HUDEP-2 (cell line): ENCODE measurements at regions not wholly inside any gene's neighbourhood (a gene's known extent, or its start where the extent isn't known, plus 50 kb on each side); places are given as distances from the start of the nearest gene placed in this dataset.

ENCODE experiments used
- DNase-seq, 76 experiments: peaks; one replicate each; lab custom pipeline; 2025; ENCODE audit not compliant: unreplicated experiment in 76 of 76; lab: John Stamatoyannopoulos, UW

- DNase-seq, result no peak
Measured at GRCh38 chr9:89655990-89656657, 51.3 kb downstream of the GADD45G start.

GRCh38 chr9:89657295-89657694 is 52.5 kb downstream of the GADD45G start:
- no peak for DNase-seq

DNA sequence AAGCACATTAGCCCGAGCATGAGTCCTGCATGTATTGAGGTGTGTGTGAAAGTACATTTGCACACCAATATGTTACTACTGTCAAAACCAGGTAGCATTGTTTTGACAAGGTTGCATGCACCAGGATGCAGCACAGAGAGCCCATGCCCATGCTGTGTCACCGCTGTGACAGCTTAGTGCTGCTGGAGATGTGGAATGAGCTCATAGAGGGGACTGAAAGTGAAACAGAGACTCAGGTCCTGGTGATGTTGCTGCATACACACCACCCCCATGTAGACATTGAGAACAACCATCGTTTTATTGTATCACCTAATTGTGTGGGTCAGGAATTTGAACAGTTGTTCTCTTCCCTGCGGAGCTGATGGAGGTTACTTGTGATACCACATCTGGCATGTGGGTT is 53.0 kb downstream of the GADD45G start:
- no peak for DNase-seq

- DNase-seq, result no peak
Measured at GRCh38 chr9:89658401-89658800, 53.6 kb downstream of the GADD45G start.

DNA sequence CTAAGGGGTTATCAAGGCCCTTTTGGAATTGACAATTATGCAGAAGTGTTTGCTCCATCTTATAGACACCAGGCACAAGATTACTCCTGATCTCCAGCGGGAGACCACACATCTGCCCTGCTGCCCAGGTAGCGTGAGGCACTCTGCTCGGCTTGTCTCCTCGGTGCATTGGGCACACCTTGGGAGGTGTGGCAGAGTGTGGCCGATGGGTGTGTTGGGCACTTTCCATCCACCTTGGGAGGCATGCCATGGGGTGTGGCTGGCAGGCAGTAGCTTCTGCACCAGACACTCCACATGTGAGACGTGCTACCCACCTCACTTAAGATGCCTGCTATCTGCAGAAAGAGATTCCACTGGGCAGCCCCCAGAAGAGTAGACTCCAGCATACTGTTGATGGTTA is 54.1 kb downstream of the GADD45G start:
- no peak for DNase-seq

- DNase-seq, result no peak
Measured at GRCh38 chr9:89659473-89659872, 54.7 kb downstream of the GADD45G start.

DNA sequence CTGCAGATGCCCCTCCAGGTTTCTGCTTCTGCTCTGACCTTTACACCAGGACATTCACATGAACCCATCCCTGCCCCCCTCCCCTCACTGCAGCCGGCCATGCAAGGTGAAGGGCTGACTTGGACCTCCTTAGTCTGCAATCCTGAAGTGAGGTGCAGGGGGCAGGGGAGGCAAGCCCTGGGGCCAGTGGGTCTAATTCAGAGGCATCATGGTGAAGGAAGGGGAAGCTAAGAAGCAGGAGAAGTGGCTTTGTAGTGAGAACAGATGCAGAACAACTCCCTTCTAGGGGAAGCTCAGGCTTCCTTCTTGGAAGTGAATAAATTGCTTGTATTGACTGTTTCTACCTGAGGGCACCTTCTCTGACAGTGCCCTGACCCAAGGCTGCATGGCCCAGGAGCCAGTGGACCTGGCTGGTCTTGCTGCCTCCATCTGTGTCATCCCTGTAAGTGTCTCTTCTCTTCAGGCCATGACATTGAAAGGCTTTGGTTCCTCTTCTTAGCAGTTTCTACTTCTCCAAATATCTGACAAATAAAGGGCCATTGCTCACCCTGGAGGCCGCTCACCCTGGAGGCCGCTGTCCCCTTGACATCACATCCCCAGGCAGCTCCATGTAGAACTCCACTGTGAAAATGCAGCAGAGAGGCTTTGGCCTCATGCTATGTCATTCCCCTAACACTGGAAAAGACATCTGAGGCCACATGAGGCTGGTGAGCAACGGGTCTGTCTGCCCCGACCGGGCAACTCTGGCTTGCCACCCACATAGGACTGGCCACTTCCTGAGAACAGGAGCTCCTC is 55.3 kb downstream of the GADD45G start:
- DNase-seq, result no peak

GRCh38 chr9:89661391-89661949 is 56.7 kb downstream of the GADD45G start:
- no peak for DNase-seq

DNA sequence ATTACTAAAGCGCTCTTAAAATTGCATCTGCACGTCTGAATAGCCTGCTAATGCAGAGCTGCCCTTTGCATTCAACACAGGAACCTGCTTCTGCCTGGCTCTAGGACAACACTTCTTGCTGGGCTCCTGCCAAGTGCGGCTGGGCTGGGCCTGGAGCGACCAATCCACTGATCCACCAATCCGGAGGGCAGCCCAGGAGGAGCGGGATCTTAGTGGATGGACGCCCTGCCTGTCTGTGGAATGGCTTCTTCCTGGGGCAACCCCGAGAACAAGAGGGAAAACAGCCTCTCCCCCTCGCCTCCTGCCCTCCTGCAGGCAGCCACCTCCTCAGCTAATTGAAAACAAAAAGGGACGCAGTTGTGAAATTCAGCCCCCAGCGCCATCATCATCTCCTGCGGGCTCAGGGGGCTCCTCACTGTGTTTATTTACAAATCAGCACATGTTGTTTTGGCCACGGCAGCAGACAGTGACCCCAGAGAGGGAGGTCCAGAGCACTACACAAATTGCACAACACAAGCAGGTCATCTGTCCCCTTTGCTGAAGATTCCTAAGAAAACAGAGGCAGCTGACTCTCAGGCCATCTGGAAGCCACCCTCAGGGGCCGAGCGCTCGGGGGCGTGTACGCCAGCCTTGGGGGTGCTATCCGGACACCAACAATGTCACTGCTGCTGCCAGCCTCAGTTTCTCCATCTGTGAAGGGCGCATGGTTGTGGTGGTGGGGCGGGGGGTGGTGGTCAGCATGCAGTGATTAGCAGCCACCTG is 57.3 kb downstream of the GADD45G start:
- DNase-seq, result peak in 42 of 76 experiments; percentile 2 to 65 (median 22)

DNA sequence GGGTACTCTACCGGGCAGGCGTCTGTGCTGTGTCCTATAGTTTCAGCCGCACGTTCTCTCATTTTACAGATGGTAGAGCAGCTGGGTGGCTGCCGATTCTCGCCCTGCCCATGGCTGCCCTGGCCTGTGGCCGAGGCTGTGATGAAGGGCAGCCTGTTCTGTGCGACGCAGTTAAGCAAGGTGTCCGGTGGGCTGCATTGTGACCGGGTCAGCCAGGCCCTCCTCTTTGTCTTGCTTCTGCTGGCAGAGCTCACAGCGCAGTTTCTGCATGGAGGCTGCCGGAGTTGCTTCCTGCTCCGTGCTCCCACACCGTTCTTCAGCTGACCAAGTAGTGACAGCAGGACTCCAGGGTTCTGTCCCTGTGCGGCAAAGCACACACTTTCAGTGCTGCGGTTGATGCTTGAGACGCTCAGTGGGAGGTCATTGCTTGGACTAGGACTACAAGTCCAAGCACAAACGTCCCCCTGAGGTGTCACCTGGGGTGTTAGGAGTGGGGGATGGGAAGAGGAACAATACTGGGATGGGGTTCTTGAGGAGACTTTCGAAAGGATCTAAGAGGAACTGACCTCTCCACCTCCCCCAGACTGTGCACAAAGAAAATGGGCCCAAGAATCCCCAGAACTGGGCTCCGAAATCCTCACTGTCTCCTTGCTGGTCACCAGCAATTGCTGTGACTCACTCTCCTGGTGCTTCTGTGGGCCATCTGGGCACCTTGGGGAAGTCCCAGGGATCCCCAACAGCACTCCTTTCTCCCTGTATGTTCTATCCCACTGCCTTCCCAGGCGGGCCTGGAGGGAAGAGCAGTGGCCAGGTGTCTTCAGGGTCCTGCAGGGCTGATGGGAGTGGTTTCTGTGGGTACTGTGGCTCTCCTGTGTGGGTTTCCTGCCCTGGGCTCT is 58.2 kb downstream of the GADD45G start:
- no peak for DNase-seq

DNA sequence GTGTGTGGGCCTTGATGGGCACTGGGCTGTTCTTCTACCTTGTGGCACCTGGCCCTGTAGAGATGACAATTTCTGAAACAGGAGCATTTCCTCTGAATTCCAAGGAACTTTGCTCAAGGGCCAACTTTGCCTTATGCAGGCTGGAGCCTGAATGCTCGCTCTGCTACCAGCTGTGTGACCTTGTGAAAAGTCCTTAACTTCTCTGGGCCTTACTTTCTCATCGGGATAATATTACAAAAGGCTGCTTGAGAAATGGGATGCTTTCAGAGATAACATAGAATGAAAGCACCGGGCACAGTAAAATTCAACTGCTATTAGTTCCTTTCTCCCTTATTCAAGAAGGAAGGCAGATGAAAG is 58.8 kb downstream of the GADD45G start:
- DNase-seq, result no peak

DNA sequence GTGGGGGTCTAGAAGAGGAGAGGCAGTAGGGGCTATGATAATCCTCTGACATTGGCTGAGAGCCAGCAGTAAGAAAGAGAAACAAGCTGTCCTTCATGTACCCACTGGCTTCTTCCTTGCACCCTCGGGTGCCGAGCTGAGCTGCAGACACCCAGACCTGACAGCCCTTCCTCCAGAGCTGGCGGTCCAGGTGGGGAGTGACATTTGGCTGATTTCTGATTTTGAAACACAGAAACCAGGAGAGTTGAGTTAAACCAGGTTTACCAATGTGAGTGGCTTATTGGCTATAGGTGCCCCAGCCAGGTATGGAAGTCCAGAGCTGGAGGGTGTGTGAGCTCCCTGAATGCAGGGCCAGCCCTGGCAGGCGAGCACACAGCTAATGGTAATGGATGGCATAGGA is 59.2 kb downstream of the GADD45G start:
- no peak for DNase-seq

DNA sequence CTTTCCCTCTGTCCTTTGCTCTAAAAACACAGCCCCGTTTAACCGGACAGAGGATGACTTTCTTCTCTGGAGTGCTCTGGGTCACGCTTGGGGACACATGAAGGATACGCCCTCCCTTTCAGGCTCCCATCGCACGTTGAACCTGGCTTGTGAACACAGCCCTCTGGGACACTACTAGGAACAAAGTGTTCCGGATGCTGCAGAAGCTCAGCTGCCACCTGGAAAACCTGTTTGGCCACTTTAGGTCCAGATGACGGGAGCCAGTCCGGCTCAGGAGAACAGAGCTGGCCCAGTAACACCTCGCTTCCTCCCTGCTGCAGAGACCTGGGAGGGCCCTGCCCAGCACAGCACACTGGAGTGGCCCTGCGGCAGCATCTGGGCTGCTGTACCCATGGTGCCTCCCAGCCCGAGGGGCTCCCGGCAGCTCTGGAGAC is 60.1 kb downstream of the GADD45G start:
- DNase-seq, result no peak

DNA sequence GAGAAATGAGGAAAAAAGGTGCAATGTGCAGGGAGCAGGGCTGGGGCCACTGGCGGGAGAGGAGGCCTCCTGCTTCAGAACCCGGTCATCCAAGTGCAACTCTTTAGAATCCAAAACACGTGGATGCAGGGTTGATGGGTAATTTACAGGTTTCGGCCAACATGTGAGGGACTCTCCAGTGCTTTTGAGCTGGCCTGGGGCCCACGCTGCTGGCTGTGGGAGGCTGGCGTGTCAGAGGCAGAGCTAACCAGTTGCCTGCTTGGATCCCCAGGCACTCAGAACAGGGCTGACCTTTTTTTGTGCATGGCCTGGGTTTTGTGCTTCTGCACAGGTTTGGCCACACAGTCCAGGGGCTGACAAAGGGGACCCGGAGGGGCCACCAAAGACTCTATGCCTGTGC is 61.6 kb downstream of the GADD45G start:
- DNase-seq, result no peak

DNA sequence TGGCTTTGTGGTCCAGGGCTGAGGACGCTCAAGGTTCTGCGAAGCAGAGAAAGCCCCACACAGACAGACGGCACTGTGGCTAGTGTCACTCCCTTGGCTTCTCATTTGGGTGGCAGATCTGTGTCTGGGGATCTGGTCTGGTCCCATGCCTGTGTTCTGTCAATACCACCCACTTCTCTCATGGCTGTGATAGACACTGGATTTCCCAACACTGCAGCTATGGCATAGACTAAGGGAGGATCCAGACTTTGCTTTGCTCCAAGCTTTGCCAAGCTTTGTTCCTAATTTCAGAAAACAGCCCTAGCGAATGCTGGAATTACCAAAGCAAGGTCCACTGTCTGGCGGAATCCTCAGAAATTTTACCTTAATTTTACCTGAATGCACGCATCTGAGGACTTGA is 62.1 kb downstream of the GADD45G start:
- DNase-seq, result no peak

DNA sequence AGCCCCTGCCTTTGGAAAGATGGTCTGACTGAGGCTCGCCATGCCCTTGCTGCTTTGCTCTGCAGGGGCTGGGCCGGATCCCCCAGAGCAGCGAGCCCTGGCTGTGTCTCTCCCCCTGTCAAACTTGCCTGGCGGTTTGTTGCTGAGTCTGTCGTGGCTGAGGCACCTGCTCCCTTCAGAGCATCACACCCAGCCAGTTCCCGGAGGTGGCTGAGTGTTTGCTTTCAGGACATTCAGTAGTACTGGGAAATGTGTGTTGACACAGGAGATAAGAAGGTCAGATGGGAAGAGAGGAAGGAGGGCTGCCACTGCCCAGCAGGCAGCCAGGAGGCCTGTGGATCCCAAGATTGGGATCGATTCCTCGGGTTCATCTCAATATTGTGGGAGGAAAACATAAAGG is 62.9 kb downstream of the GADD45G start:
- no peak for DNase-seq

DNA sequence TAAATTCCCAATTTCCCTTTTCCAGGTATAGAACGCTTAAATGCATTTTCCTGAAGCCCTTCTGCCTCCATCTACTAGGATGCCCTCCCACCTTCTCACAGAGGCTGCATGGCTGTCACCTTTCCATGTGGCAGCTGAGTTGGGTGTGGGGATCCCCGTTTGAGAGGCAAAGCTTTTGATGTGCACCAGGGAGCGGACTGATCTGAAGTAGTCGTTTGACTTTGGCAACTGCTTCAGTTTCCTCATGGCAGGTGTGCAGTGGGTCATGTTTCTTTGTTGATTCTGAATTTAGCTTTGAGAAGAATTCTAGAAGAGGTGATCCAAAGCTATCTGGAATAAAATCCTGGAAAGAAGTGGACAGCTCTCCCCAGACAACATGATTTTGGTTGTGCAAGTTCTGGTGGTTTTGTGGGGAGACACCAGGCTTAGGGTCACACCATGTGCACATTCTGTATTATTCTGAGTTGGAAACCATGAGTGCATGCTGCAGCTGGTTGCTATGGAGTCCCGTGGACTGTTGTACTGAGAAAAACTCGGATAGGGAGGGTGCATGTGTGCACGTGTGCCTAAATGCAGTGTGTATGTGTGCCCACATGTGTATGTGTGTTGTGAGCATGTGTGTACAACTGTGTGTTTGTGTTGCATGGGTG is 63.5 kb downstream of the GADD45G start:
- DNase-seq, result no peak

GRCh38 chr9:89668866-89669246 is 64.0 kb downstream of the GADD45G start:
- no peak for DNase-seq

DNA sequence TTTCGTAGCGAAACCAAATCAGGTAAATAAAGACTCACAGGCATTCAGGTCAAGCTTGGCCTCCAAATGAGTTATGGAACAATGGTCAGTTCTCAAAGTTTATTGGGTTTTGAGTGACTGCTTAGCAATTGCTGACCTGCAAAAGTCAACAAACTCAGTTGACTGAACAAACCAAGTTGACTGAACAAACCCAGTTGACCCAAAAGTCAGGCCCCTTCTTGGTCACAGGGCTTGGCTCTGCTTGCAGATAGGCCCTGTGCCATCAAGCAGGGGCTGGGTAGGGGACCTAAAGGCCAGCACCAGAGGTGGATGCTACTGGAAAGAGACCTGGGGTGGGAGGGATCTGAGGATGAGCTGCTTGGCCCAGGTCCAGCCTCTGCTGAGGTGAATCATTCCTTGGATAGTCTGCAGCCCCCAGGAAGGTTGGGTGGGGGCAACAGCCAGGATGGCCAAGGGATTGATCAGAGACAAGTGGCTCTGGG is 64.6 kb downstream of the GADD45G start:
- DNase-seq, result no peak

DNA sequence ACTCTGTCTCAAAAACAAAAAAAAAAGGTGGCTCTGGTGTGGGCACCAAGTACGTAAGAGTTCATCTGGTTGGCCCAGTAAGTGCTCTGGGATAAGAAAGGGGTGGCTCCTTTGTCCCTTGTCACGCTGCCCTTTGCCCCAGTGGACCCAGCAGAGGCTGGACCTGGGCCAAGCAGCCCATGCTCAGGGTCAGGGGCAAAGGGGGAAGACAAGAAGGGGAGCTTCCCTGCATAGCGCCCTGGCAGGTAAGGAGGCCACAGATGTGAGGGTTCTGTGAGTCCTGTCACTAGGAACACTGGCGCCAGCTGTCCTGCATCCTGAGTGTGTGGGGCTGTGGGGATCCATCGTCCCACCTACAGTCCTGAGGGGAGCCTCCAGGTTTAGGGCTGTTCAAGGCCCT is 65.3 kb downstream of the GADD45G start:
- no peak for DNase-seq
